SK-N-MC (cell line): ENCODE measurements at regions not wholly inside any gene's neighbourhood (a gene's known extent, or its start where the extent isn't known, plus 50 kb on each side); places are given as distances from the start of the nearest gene placed in this dataset.

Experiments used
- DNase-seq: peaks from one replicate; pipeline ENCODE4 v3.0.0-alpha.2; 2011; ENCODE audit warnings: low read depth, low spot score
- H3K27ac ChIP-seq: fragments of 200-600 bp; sonication (generic); 2 replicates; pipeline ENCODE4 v1.5.1; 2016; ENCODE audit warnings: mixed run types
- H3K36me3 ChIP-seq: fragments of 200-600 bp; sonication (generic); 2 replicates; pipeline ENCODE4 v1.6.1; 2017; ENCODE audit warnings: antibody characterized with exemption, low read length, mixed read lengths; ENCODE audit not compliant: insufficient read depth
- H3K4me3 ChIP-seq: fragments of 200-600 bp; sonication (generic); 2 replicates; pipeline ENCODE4 v1.5.1; 2016
- H3K9ac ChIP-seq: fragments of 200-600 bp; sonication (generic); 2 replicates; pipeline ENCODE4 v1.8.0; 2017; ENCODE audit warnings: mixed run types, mixed read lengths; ENCODE audit not compliant: insufficient read length
- H3K9me3 ChIP-seq: fragments of 200-600 bp; sonication (generic); 2 replicates; pipeline ENCODE4 v1.6.1; 2017; ENCODE audit warnings: low read depth, mild to moderate bottlenecking, antibody characterized with exemption, low read length, moderate library complexity, mixed read lengths
- EZH2 ChIP-seq: fragments of 200-600 bp; sonication (generic); IDR thresholded peaks from one replicate; pipeline ENCODE4 v1.6.1; 2017; ENCODE audit warnings: antibody characterized with exemption
- FOXP2 ChIP-seq: optimal IDR thresholded peaks from 2 replicates; pipeline ENCODE3; 2011; ENCODE audit warnings: mild to moderate bottlenecking, moderate library complexity; ENCODE audit not compliant: insufficient read depth; ENCODE audit errors: extremely low read length, control extremely low read depth
- POLR2AphosphoS5 ChIP-seq: IDR thresholded peaks from 2 replicates; pipeline ENCODE4 v1.6.1; 2012; ENCODE audit warnings: mild to moderate bottlenecking, low read depth, low read length, borderline replicate concordance

DNA sequence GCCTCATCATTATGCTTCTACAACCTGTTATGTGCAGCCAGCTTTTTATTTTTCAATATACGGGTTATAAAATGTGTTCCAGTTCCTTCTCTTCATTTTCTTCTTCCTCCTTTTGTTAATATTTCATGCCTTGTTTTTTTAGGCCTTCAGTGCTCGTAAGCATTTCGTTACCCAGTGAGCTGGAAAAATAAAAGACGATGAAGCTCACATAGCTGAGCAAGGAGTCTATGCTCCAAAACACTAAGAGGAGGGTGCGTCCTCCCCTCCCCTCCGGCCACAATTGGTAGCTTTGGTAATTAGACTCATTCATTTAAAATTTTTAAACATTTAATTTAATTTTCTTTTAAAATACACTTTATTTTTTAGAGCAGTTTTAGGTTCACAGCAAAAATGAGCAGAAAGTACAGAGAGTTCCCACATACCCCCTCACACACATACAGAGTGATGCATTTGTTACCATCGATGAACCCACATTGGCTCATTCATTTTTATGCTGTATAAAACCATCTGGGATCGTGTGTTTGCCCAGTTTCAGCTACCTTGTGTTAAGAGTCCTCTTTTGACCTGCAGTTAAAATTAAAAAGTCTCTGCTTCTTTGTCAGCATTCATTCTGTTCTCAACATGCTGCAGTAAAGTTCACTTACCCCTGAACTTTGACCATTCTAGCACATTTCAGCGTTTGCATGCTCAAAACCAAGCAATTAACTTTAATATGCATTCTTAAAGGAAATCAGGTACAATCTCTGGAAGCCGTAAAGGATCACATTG lies 223.9 kb downstream of the LACC1 start:
- Histone ChIP-seq H3K9ac (no peak overlapping the region), H3K4me3 (no peak overlapping the region), H3K9me3 (peaks cover 4% of the 10 kb centered on the region; the same call in 1 of the 2 replicates), H3K27ac (no peak overlapping the region), H3K36me3 (no peaks in the 10 kb centered on the region)
- no peak for DNase-seq
- TF ChIP-seq FOXP2 (no peak), POLR2AphosphoS5 (no peak), EZH2 (no peak)

DNA sequence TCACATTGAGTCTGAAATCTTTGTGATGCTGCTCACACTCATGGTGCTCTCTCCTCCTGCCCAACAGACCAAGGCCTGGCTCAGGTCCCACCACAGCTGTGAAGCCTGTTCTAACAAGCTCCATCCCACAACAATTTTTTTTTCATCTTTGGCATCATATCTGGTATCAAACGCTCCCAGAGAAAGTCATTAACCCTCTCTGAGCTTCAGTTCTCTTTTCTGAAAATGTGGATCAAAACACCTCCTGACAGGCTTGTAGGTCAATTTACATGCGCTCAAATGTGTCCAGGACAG lies 224.4 kb downstream of the LACC1 start:
- peaks cover 4% of the 10 kb centered on the region; the same call in 1 of the 2 replicates for H3K9me3 ChIP-seq
- H3K27ac ChIP-seq = no peak overlapping the region
- no peaks in the 10 kb centered on the region for H3K36me3 ChIP-seq
- H3K4me3 ChIP-seq = no peak overlapping the region
- TF ChIP-seq EZH2 (no peak), POLR2AphosphoS5 (no peak), FOXP2 (no peak)
- no peak overlapping the region for H3K9ac ChIP-seq
- no peak for DNase-seq

DNA sequence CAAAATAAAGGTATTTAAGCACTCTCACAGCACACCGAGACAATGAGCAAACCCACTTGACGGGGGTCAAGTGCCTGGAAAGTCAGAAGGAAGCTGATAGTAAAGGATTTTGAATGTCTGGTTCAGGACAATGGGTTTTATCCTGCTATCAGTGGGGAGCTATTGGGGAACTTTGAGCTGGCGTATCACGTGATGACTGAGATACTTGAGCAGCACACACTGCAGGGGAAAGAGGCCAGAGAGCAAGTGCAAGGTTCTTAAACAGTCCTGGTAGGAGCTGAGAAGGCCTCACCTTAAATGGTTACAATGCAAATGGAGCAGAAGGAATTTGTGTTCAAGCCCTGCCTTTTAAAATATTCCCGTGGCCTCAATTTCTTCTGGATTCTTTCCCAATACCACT lies 225.3 kb downstream of the LACC1 start:
- no peaks in the 10 kb centered on the region for H3K36me3 ChIP-seq
- no peak overlapping the region for H3K27ac ChIP-seq
- no peak overlapping the region for H3K4me3 ChIP-seq
- no peak overlapping the region for H3K9ac ChIP-seq
- peaks cover 4% of the 10 kb centered on the region; the same call in 1 of the 2 replicates for H3K9me3 ChIP-seq
- no peak for DNase-seq
- TF ChIP-seq POLR2AphosphoS5 (no peak), EZH2 (no peak), FOXP2 (no peak)

DNA sequence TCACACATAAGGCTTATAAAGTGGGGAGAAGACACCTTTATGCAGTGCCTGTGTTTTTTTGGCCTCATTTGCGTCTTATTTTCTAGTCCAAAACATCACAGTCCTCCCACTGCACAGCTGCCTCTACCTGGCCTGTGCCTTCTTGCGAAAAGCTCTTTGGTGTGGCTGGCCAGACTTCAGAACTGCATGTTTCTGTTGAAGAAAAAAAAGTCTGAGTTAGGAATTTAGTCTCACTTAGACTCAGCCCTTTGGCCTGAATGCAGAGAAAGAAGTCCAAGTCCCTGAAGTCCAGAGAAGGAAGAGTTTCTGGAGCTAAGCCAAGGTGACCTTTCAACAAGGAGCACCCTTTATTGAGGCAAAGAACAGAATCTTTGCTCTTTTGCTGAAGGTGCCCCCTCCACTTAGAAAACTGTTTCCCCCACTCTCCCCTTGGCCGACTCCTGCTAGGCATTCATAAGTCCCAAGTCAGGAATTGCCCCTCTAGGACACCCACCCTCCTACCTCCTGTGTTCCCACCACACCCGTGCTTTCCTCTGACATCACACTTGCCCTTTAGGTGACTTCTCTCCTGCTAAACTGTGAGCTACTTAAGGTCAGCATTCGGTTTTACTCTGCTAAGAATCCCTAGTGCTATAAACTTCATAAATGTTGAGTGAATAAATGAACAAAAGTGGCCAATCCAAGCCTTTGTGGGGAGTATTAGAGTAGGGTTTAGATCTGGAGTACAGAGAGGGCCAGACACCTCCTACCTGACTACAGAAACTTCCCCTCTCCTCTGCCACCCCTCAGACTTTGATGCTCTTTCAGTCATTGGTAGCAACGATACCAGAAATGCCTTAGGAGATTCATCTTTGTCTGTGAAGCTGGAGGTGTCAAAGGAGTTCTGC lies 226.8 kb downstream of the LACC1 start:
- TF ChIP-seq FOXP2 (no peak), POLR2AphosphoS5 (no peak), EZH2 (no peak)
- H3K9me3 ChIP-seq = peaks cover 4% of the 10 kb centered on the region; the same call in 1 of the 2 replicates
- no peak overlapping the region for H3K4me3 ChIP-seq
- H3K36me3 ChIP-seq = no peaks in the 10 kb centered on the region
- no peak overlapping the region for H3K27ac ChIP-seq
- no peak overlapping the region for H3K9ac ChIP-seq
- no peak for DNase-seq

DNA sequence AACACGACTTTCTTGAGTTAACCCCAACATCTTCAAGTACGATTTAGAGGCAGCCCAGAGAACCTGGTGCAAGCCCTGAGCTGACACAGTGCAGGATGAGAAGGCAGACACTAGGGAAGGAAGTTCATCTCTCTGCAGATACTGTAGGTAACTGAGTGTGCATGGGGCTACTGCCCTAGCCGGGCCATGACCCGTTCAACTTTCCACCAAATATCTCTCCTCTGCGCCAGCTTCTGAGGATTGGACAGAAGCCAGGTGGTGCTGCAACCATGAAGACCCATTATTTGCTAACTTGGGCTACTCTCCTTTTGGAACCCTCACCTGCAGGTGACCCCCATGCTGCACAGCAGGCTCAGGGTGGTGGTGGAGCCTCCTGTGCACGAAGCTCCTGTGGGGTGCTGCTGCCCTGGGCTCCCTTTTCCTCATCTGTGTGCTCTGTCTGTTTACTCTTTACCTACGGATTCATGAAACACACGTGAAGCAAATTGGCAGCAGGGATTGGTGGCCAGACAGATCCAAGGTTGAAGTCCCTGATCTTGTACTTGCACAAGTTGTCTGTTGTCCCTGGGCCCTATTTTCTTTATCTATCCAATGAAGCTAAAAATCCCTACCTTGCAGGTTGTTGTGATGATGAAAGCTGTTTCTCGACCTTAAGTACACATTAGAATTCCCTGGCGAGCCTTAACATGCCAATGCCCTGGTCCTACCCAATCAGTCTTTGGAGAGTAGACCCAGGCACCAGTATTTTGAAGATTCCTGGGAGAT lies 227.8 kb downstream of the LACC1 start:
- Histone ChIP-seq H3K27ac (no peak overlapping the region), H3K36me3 (no peaks in the 10 kb centered on the region), H3K9ac (no peak overlapping the region), H3K9me3 (no peaks in the 10 kb centered on the region), H3K4me3 (no peak overlapping the region)
- no peak for DNase-seq
- TF ChIP-seq FOXP2 (no peak), POLR2AphosphoS5 (no peak), EZH2 (no peak)

DNA sequence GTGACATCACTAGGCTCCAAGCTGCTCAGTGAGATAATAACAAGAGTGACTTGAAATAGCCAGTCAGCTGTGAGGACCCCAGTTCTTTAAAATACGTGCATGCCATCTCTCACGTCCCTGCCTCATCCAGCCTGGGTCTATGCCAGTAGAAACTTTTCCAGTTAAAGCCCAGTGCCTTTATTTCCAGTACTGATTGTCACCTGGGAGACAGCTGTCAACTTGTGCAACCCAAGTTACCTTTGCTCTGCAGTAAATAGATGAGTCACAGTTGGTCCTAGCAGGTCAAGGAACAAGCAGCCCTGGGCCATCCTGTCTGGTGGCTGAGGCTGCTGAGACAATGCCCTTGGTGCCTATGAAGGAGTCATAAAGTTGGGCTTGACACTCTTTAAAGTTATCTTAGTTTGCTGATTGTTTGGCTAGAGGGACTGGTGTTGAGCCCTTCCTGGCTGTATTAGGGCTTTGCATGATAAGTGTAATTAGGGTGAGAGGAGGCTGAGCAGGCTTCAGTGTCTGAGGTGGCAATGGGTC lies 228.7 kb downstream of the LACC1 start:
- TF ChIP-seq POLR2AphosphoS5 (no peak), FOXP2 (no peak), EZH2 (no peak)
- DNase-seq = no peak
- Histone ChIP-seq H3K4me3 (no peak overlapping the region), H3K27ac (no peak overlapping the region), H3K36me3 (no peaks in the 10 kb centered on the region), H3K9me3 (no peaks in the 10 kb centered on the region), H3K9ac (no peak overlapping the region)

DNA sequence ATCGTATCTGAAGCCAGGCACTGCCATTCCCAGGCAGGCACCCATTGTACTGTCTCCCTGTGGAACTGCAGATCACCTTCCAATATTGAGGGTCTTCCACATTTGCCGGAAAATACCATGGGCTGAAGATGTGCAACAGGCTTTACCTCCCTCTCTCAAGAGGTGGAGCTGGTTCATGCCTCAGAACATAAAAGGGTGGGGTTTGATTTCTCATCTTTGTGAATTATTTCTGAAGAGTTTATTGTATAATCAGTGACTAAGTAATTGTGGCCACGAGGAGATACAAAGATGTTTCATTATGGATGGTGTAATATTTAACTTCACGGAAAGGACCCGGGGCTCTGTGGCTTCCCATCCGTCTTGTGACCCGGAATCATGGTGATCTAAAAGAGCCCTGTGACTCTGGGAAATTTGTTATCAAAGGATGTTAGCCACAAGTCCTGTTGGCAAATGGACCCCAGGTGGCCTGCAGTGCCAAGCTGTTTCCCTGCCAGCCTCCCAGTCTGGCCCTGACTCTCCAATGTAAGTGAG lies 230.5 kb downstream of the LACC1 start:
- H3K4me3 ChIP-seq = no peak overlapping the region
- TF ChIP-seq EZH2 (no peak), FOXP2 (no peak), POLR2AphosphoS5 (no peak)
- H3K36me3 ChIP-seq = no peaks in the 10 kb centered on the region
- DNase-seq = no peak
- H3K27ac ChIP-seq = no peak overlapping the region
- H3K9me3 ChIP-seq = no peaks in the 10 kb centered on the region
- H3K9ac ChIP-seq = no peak overlapping the region
